Activated CD8-positive, alpha-beta memory T cell treated with anti-CD3 and anti-CD28 coated beads, Interleukin-2, amount 10 ng/mL, durations not matched to agents 7 days and 5 days (primary cell): ENCODE measurements at regions not wholly inside any gene's neighbourhood (a gene's known extent, or its start where the extent isn't known, plus 50 kb on each side); places are given as distances from the start of the nearest gene placed in this dataset.

Experiments
- ATAC-seq: fragments of 150-1000 bp; cut with Tn5 transposase; one replicate; pipeline ENCODE4 v1.10.0; 2021; ENCODE audit warnings: moderate library complexity
- CTCF ChIA-PET: fragments of 350-600 bp; sonication (Branson Sonifier 250); formaldehyde crosslinking; loops from one replicate; lab custom pipeline; 2021; ENCODE audit warnings: antibody characterized with exemption; lab: Charles Lee
- DNase-seq: peaks from one replicate; pipeline ENCODE4 v3.0.0-alpha.2; 2020
- H3K27ac Mint-ChIP-seq: one replicate; pipeline ENCODE4 v1.8.0; 2021; ENCODE audit warnings: mild to moderate bottlenecking, mixed read lengths
- H3K27me3 Mint-ChIP-seq: one replicate; pipeline ENCODE4 v1.8.0; 2021; ENCODE audit warnings: mixed read lengths
- H3K36me3 Mint-ChIP-seq: one replicate; pipeline ENCODE4 v1.8.0; 2021; ENCODE audit warnings: mild to moderate bottlenecking, mixed read lengths
- H3K4me1 Mint-ChIP-seq: one replicate; pipeline ENCODE4 v1.8.0; 2021; ENCODE audit warnings: mixed read lengths
- H3K4me3 Mint-ChIP-seq: one replicate; pipeline ENCODE4 v1.8.0; 2021; ENCODE audit warnings: mild to moderate bottlenecking, moderate library complexity, mixed read lengths
- H3K9me3 Mint-ChIP-seq: one replicate; pipeline ENCODE4 v1.8.0; 2022; ENCODE audit warnings: low read depth, mixed read lengths

DNA sequence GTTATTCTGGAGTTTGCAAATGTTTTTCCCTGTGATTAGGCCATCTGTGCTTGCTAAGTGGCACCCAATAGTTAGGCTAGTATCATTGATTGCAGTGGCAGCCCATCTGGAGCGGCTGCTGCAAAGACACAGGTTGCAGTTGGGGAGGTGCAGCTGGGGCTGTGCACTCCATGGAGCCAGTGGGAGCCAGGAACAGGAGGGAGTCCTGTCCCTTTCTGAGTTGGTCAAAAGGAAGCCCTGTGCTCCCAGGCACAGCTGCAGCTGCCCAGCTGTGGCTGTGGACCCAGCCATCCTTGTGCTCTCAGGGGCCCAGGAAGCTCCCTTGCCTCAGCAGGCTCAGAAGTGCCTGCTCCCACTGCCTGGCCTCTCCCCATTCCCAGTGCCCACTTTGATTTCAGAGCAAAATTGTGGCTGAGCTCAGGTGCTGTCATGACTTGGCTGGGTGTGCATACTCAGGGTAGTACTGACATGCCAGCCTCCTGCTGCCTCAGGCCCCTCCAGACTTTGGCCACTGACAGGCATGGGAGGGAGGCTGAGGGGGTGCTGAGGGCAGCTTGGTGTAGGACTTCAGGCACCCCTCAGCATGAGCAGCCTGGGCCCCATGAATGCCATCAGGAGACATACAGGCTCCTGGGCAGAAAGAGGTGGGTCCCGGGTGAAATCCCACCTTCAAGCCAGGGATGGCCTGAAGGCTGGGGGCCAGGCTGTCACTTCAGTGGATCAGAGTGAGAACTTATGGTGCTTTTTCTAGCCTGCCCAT lies 270.6 kb downstream of the PCDH20 start:
- ATAC-seq: no peak
- Mint-ChIP-seq H3K27me3 (no peaks in the 10 kb centered on the region), H3K9me3 (peaks cover 16% of the 10 kb centered on the region), H3K4me1 (no peaks in the 10 kb centered on the region), H3K36me3 (no peaks in the 10 kb centered on the region), H3K4me3 (no peak overlapping the region), H3K27ac (no peak overlapping the region)
- no peak for DNase-seq
- CTCF ChIA-PET: no interaction called here

DNA sequence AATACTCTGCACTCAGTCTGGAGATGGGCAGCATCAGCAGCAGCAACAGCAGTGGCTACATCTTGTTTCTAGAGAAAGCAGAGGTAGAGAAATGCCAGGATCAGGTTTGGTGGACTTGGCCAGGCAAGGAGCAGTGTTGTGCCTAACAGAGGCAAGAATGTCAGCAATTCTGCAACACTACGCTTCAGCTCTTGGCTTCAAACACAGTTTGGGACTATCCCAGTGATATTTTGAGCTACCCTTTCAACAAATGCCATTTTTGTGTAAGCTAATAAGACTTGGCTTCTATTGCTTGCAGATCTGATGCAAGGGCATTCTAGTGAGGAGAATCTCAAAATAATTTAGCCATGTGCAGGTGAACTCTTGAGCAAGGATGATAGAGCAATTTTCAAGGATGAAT lies 271.3 kb downstream of the PCDH20 start:
- Mint-ChIP-seq H3K4me3 (no peak overlapping the region), H3K36me3 (no peaks in the 10 kb centered on the region), H3K27me3 (no peaks in the 10 kb centered on the region), H3K27ac (no peak overlapping the region), H3K9me3 (peaks cover 16% of the 10 kb centered on the region), H3K4me1 (no peaks in the 10 kb centered on the region)
- CTCF ChIA-PET: no interaction called here
- DNase-seq: no peak
- no peak for ATAC-seq

DNA sequence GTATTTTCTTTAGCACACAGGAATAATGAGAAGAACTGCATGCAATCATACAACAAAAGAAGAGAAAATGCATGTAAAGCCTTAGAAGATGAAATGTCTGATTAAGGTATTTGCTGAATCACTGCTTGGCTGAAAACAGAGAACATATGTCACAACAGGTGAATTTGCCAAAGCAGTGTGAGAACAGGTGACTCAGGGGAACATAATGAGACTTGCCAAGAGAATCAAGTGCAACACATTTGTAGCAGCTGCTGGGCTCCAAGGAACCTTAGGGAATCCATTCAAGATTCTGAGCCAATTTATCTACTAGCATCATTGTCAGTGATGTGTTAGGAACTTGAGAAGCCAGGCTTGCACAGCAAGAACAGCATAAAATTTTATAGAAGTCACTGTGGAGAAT lies 273.1 kb downstream of the PCDH20 start:
- no peaks in the 10 kb centered on the region for H3K27me3 Mint-ChIP-seq
- H3K27ac Mint-ChIP-seq: no peak overlapping the region
- H3K4me1 Mint-ChIP-seq: no peaks in the 10 kb centered on the region
- CTCF ChIA-PET: no interaction called here
- no peaks in the 10 kb centered on the region for H3K36me3 Mint-ChIP-seq
- H3K9me3 Mint-ChIP-seq: peaks cover 13% of the 10 kb centered on the region
- no peak for ATAC-seq
- no peak overlapping the region for H3K4me3 Mint-ChIP-seq
- no peak for DNase-seq

DNA sequence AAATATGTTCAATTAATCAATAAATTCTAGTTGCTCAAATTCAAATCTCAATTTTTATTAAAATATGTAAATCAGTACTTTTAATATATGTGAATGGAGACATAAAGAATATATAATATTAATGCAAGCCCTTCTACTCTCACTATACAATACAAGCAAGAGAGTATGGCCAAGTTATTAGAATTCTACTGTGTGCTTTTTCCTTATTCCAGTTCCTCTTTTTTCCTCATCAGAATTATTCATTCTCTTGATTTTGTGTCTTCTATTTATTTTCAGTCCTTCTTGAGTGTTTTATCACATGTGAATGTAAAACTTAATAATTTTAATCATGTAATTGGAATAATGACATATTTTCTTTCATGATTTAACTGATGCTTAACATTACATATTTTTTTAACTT lies 276.8 kb downstream of the PCDH20 start:
- Mint-ChIP-seq H3K4me1 (no peaks in the 10 kb centered on the region), H3K4me3 (no peak overlapping the region), H3K27me3 (no peaks in the 10 kb centered on the region), H3K36me3 (no peaks in the 10 kb centered on the region), H3K27ac (no peak overlapping the region), H3K9me3 (peaks cover 5% of the 10 kb centered on the region)
- no peak for ATAC-seq
- no peak for DNase-seq
- CTCF ChIA-PET: no interaction called here

DNA sequence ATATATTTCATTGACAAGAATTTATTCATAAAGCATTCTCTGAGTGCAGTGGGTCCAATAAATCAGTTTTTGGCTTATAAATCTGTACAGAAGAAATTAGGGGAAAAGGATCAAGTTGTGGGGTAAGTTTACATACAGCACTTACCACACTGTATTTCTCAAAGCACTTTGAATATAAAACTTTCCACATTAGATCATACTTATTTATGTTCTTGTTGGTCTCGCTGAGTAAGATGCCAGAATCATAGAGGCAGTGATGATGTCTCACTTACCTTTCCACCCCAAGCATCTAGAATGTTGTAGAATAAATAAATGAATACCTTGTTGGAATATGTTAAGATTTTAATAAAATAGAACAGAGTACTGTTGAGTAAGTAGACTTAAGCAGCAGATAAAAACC lies 279.1 kb downstream of the PCDH20 start:
- Mint-ChIP-seq H3K27me3 (no peaks in the 10 kb centered on the region), H3K4me3 (no peak overlapping the region), H3K27ac (no peak overlapping the region), H3K4me1 (no peaks in the 10 kb centered on the region), H3K36me3 (no peaks in the 10 kb centered on the region), H3K9me3 (no peaks in the 10 kb centered on the region)
- ATAC-seq (no peak), DNase-seq (no peak)
- CTCF ChIA-PET: no interaction called here

DNA sequence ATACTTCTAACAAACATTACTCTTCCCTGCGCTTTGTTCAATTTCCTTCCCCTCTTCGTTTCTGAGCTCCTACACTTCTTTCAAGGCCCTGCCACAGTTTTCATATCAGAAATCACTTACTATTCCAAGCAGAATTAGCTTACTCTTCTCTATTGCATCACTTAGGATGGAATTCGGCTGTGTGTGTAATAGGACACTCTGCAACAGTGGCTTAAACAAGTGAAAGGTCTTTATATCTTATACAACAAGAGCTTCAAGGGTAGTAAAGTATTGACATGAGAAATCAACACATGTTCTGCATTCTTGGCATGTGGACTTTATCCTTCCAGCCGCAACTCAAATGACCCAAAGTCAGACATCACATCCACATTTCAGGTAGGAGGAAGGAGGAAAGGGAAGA lies 279.6 kb downstream of the PCDH20 start:
- no peak for ATAC-seq
- H3K36me3 Mint-ChIP-seq: no peaks in the 10 kb centered on the region
- H3K9me3 Mint-ChIP-seq: peaks cover 3% of the 10 kb centered on the region
- no peaks in the 10 kb centered on the region for H3K27me3 Mint-ChIP-seq
- DNase-seq: no peak
- no peak overlapping the region for H3K4me3 Mint-ChIP-seq
- no peaks in the 10 kb centered on the region for H3K4me1 Mint-ChIP-seq
- H3K27ac Mint-ChIP-seq: no peak overlapping the region
- CTCF ChIA-PET: no interaction called here

DNA sequence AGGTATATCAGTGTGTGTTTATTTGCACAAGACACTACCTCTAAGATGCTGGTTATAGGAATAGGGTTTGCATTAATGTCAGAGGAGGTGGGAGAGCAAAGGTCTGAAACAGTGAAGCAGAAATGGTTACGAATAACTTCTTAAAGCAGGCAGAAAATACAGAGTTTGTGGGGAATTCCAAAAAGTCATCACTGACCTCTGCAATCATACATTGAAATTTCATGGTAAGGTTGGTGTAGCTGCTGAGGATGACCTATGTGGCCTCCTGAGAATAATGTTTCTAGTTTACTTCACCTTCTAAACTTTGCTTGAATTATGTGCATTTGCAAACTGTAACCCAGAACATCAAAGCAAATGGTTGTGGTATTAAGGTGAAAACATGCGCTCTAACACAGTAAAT lies 280.1 kb downstream of the PCDH20 start:
- H3K4me3 Mint-ChIP-seq: no peak overlapping the region
- ATAC-seq (no peak), DNase-seq (no peak)
- CTCF ChIA-PET: no interaction called here
- H3K36me3 Mint-ChIP-seq: no peaks in the 10 kb centered on the region
- no peaks in the 10 kb centered on the region for H3K4me1 Mint-ChIP-seq
- H3K9me3 Mint-ChIP-seq: peaks cover 4% of the 10 kb centered on the region
- H3K27ac Mint-ChIP-seq: no peak overlapping the region
- no peaks in the 10 kb centered on the region for H3K27me3 Mint-ChIP-seq

DNA sequence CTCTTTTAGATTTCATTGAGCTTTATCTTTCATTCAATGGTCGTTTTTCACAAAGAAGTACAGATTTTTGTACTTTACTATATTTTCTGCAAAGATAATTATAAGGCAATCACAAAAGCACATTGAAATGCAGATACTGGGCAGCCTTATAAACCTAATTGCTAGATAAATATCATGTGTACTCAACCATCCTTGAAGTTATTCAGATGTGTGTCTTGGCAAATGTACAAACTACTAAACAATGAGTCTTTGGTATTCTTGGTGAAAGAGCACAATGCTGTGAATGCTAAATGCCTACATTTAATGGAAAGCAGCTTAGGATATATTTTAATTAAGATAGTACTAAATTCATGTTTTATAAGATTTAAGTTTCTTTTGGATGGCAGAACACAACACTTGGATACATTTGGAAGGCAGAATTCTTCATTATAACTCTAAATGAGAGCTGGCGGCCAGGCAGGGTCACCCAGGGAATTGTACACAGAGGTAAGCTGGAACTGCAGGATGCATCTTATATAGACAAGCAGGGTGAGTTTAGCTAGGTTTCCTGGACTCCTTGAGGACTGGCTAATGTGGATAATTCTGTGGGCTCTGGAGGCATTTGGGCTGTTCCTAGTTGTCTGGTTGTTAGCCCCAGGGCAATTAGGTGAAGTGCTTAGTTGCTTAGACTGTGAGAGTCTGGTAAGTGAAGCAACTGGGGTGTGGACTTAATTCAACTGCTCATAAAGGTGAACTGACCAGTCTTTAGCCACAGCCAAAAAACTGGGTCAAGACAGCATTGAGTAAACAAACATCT lies 286.6 kb downstream of the PCDH20 start:
- no peak overlapping the region for H3K27ac Mint-ChIP-seq
- ATAC-seq: no peak
- no peaks in the 10 kb centered on the region for H3K4me1 Mint-ChIP-seq
- no peak overlapping the region for H3K4me3 Mint-ChIP-seq
- CTCF ChIA-PET: no interaction called here
- H3K36me3 Mint-ChIP-seq: no peaks in the 10 kb centered on the region
- peaks cover 4% of the 10 kb centered on the region for H3K9me3 Mint-ChIP-seq
- no peak for DNase-seq
- no peaks in the 10 kb centered on the region for H3K27me3 Mint-ChIP-seq

DNA sequence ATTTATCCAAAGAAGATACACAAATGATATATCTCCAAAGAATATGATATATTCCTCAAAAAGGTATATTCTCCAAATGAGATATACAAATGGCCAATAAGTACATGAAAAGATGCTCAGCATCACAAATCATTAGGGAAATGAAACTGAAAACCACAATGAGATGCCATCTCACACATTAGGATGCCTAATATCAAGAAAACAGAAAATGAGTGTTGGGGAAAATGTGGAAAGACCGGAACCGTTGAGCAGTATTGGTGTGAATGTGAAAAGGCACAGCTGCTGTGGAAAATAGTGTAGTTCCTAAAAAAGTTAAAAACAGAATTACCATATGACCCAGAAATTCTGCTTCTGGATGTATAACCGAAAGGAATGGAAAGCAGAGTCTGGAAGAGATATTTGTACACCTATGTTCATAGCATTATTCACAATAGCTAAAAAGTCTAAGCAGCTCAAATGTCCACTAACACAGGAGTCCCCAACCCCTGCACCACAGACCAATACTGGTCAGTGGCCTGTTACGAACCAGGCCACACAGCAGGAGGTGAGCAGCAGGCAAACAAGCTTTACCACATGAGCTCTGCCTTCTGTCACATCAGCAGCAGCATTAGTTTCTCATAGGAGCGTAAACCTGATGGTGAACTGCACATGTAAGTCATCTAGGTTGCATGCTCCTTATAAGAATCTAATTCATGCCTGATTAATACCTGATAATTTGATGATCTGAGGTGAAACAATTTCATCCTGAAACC lies 291.9 kb downstream of the PCDH20 start:
- no peaks in the 10 kb centered on the region for H3K27me3 Mint-ChIP-seq
- DNase-seq: no peak
- no peak overlapping the region for H3K27ac Mint-ChIP-seq
- CTCF ChIA-PET: no interaction called here
- peaks cover 8% of the 10 kb centered on the region for H3K9me3 Mint-ChIP-seq
- no peak for ATAC-seq
- H3K4me3 Mint-ChIP-seq: no peak overlapping the region
- H3K36me3 Mint-ChIP-seq: no peaks in the 10 kb centered on the region
- no peaks in the 10 kb centered on the region for H3K4me1 Mint-ChIP-seq

DNA sequence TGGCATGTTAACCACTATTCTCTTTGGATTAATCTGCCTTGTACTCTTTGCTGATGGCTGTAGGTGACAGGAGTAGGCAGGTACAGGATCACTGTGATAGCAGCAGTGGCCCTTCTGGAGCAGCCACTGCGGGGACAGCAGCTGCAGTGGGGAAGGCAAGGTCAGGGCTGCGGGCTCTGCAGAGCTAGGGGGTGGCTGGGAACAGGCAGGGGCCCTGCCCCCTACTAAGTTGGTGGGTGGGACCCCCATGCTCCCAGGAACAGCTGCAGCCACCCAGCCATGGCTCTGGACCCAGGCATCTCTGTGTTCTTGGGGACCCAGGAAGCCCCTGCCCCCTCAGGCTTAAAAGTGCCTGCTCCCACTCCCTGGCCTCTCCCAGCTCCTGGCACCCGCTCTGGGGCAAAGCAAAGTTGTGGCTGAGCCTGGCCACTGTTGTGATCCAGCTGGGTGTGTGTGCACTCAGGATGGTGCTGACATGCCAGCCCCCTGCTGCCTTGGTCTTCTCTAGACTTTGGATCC lies 302.4 kb downstream of the PCDH20 start:
- no peaks in the 10 kb centered on the region for H3K27me3 Mint-ChIP-seq
- H3K4me3 Mint-ChIP-seq: no peak overlapping the region
- ATAC-seq: no peak
- DNase-seq: no peak
- H3K27ac Mint-ChIP-seq: no peak overlapping the region
- H3K9me3 Mint-ChIP-seq: peaks cover 2% of the 10 kb centered on the region
- H3K4me1 Mint-ChIP-seq: no peaks in the 10 kb centered on the region
- CTCF ChIA-PET: no interaction called here
- no peaks in the 10 kb centered on the region for H3K36me3 Mint-ChIP-seq

DNA sequence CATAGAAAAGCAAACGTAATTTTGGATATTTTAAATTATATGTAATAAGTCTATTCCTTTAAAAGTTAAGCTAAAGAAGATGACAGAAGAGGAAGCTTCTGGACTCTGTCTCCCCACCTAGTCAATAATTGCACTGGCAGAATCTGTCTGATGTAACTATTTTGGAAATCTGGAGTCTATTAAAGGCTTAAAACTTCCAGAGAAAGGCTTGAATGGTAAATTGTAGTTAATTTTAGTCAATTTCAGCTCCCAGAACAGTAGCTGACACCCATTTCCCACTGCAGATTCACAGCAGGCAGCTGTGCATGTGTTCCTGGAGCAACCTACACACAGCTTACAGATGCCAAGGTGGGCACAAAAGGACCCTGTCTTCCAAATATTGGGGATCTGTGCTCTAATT lies 304.1 kb downstream of the PCDH20 start:
- no peaks in the 10 kb centered on the region for H3K4me1 Mint-ChIP-seq
- no peaks in the 10 kb centered on the region for H3K36me3 Mint-ChIP-seq
- ATAC-seq (no peak), DNase-seq (no peak)
- H3K4me3 Mint-ChIP-seq: no peak overlapping the region
- H3K27ac Mint-ChIP-seq: no peak overlapping the region
- H3K27me3 Mint-ChIP-seq: no peaks in the 10 kb centered on the region
- CTCF ChIA-PET: no interaction called here
- peaks cover 2% of the 10 kb centered on the region for H3K9me3 Mint-ChIP-seq

DNA sequence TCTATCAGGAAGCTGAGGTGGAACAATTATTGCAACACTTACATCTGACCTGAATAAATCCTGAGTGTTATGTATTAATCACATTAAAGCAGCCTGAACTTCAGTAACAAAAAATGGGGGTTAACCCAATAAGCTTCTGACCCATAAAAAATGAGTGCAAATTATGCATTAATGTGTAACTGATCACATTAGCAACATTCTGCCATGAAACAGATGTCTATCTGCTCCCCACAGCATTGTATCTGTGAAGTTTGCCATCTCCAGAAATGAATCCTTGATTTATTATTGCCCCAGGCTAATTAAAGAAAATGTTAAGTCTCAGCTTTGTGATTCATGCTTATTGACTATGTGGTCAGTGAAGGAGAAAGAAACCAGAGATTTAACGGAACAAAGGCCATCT lies 304.9 kb downstream of the PCDH20 start:
- H3K27ac Mint-ChIP-seq: no peak overlapping the region
- no peaks in the 10 kb centered on the region for H3K27me3 Mint-ChIP-seq
- no peak overlapping the region for H3K4me3 Mint-ChIP-seq
- no peak for ATAC-seq
- H3K36me3 Mint-ChIP-seq: no peaks in the 10 kb centered on the region
- CTCF ChIA-PET: no interaction called here
- DNase-seq: no peak
- no peaks in the 10 kb centered on the region for H3K4me1 Mint-ChIP-seq
- H3K9me3 Mint-ChIP-seq: peaks cover 2% of the 10 kb centered on the region

DNA sequence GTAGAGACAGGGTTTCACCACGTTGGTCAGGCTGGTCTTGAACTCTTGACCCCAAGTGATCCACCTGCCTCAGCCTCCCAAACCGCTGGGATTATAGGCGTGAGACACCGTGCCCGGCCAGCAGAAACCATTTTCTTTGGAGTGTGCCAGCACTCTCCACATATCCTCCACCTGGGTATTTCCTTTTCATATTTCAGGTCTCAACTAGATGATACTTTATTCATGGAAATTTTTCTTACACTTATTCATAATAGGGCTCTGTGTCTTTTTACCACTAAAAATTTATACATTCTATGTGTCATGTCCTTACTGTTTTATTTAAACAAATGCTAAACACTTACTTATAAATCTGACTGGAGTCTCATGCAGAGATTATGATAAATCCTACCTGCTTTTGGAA lies 305.9 kb downstream of the PCDH20 start:
- no peak overlapping the region for H3K27ac Mint-ChIP-seq
- ATAC-seq: no peak

More for the DNA sequence above, 305.9 kb downstream of the PCDH20 start:
- H3K27me3 Mint-ChIP-seq: no peaks in the 10 kb centered on the region
- H3K36me3 Mint-ChIP-seq: no peaks in the 10 kb centered on the region
- DNase-seq: no peak
- no peak overlapping the region for H3K4me3 Mint-ChIP-seq
- no peaks in the 10 kb centered on the region for H3K4me1 Mint-ChIP-seq
- CTCF ChIA-PET: no interaction called here
- H3K9me3 Mint-ChIP-seq: peaks cover 2% of the 10 kb centered on the region
